Astrocyte of the cerebellum (primary cell): ENCODE measurements at regions not wholly inside any gene's neighbourhood (a gene's known extent, or its start where the extent isn't known, plus 50 kb on each side); places are given as distances from the start of the nearest gene placed in this dataset.
"Not testable (repeated sequence)": the region's sequence is repeated elsewhere in the genome, so short reads cannot be mapped to it uniquely, and the experiment has no call there.

Experiments used
- DNase-seq: peaks from one replicate; pipeline ENCODE4 v3.0.0-alpha.2; 2011; ENCODE audit warnings: low read depth
- H3K4me3 ChIP-seq: 2 replicates; pipeline ENCODE4 v1.5.1; 2011; ENCODE audit warnings: mild to moderate bottlenecking, low read depth, low read length, moderate library complexity
- CTCF ChIP-seq: IDR thresholded peaks from 2 replicates; pipeline ENCODE4 v1.5.1; 2012; ENCODE audit warnings: low read length, low read depth, moderate library complexity, mild to moderate bottlenecking; ENCODE audit errors: missing control alignments
- in situ Hi-C: cut with HindIII; loops from 2 replicates; pipeline ENCODE4 v1.10.0; 2017; ENCODE audit warnings: low sequenced_read_pairs

- no peak for DNase-seq
- in situ Hi-C loops: no loop called here
- TF ChIP-seq CTCF: no peak
- no peak overlapping the region for H3K4me3 ChIP-seq
These were observed 970.5 kb upstream of the SLC39A10 start for GRCh38 chr2:194686569-194686968.

GRCh38 chr2:194674043-194674442 lies 983.0 kb upstream of the SLC39A10 start:
- no peak for DNase-seq
- in situ Hi-C loops: no loop called here
- no peak overlapping the region for H3K4me3 ChIP-seq
- no peak for TF ChIP-seq CTCF

GRCh38 chr2:194672994-194673393 lies 984.0 kb upstream of the SLC39A10 start:
- no peak overlapping the region for H3K4me3 ChIP-seq
- TF ChIP-seq CTCF: no peak
- no peak for DNase-seq
- in situ Hi-C loops: no loop called here

- no peak for TF ChIP-seq CTCF
- in situ Hi-C loops: no loop called here
- no peak overlapping the region for H3K4me3 ChIP-seq
- no peak for DNase-seq
These were observed 995.6 kb upstream of the SLC39A10 start for GRCh38 chr2:194661431-194661830.

- DNase-seq, H3K4me3 ChIP-seq, in situ Hi-C loops: not testable (repeated sequence)
These were observed 1018.0 kb upstream of the SLC39A10 start for GRCh38 chr2:194639057-194639456.

GRCh38 chr2:194621945-194622344 lies 1035.1 kb upstream of the SLC39A10 start:
- in situ Hi-C loops: no loop called here
- no peak overlapping the region for H3K4me3 ChIP-seq
- TF ChIP-seq CTCF: no peak

GRCh38 chr2:194619366-194619765 lies 1037.7 kb upstream of the SLC39A10 start:
- in situ Hi-C loops: no loop called here
- no peak for DNase-seq
- no peak overlapping the region for H3K4me3 ChIP-seq
- no peak for TF ChIP-seq CTCF

More at GRCh38 chr2:194621945-194622344, 1035.1 kb upstream of the SLC39A10 start:
- no peak for DNase-seq
